AG10803 (cell line): ENCODE measurements at regions not wholly inside any gene's neighbourhood (a gene's known extent, or its start where the extent isn't known, plus 50 kb on each side); places are given as distances from the start of the nearest gene placed in this dataset.
"Not testable (repeated sequence)": the region's sequence is repeated elsewhere in the genome, so short reads cannot be mapped to it uniquely, and the experiment has no call there.

ENCODE experiments used
- DNase-seq: peaks from one replicate; pipeline ENCODE4 v3.0.0; 2010; ENCODE audit warnings: low read depth
- H3K4me3 ChIP-seq: 2 replicates; pipeline ENCODE4 v1.5.1; 2011; ENCODE audit warnings: mild to moderate bottlenecking, low read length, control low read depth
- TF ChIP-seq, protein P1 (sequence below): conservative IDR thresholded peaks from 2 replicates; pipeline ENCODE4 v1.5.1; 2011; ENCODE audit warnings: mild to moderate bottlenecking, low read length, control low read depth, inconsistent platforms

- H3K4me3 ChIP-seq: no peak overlapping the region
- DNase-seq: no peak
Observed at GRCh38 chr1:219548386-219548785, 64.5 kb downstream of the ZC3H11B start.

GRCh38 chr1:219545756-219546155 lies 67.1 kb downstream of the ZC3H11B start:
- DNase-seq, H3K4me3 ChIP-seq: not testable (repeated sequence)

More at GRCh38 chr1:219548386-219548785, 64.5 kb downstream of the ZC3H11B start:
- TF ChIP-seq, protein P1, sequence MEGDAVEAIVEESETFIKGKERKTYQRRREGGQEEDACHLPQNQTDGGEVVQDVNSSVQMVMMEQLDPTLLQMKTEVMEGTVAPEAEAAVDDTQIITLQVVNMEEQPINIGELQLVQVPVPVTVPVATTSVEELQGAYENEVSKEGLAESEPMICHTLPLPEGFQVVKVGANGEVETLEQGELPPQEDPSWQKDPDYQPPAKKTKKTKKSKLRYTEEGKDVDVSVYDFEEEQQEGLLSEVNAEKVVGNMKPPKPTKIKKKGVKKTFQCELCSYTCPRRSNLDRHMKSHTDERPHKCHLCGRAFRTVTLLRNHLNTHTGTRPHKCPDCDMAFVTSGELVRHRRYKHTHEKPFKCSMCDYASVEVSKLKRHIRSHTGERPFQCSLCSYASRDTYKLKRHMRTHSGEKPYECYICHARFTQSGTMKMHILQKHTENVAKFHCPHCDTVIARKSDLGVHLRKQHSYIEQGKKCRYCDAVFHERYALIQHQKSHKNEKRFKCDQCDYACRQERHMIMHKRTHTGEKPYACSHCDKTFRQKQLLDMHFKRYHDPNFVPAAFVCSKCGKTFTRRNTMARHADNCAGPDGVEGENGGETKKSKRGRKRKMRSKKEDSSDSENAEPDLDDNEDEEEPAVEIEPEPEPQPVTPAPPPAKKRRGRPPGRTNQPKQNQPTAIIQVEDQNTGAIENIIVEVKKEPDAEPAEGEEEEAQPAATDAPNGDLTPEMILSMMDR: no peak

DNA sequence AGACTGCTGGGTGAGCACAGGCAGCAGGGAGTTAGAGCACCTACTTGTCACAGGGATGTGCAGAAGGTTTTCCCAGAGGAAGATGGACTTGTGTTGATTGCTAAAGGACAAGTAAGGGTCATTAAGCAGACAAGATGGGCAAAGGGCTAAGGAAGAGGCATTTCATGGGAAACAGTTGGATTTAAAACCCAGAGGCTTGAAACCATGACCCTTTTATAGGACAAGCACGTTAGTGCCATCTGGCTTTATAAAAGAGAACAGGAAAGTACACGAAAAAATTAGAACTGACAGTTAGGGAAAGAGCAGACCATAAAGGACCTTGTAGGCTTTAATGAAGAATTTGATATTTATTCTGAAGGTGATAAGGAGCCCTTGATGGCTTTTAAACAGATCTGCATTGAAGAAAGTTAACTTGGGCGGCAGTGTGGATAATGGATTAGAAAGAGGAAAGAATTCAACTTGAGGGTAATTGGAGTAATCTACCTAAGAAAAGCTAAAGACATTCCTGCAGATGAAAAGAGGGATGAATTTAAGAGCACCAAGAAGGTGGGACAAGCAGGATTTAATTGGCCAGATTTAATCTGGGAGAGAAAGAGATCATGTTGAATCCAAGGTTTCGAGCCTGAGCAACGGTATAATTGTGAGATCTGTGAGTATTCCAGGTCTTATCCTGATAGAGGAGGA lies 68.6 kb downstream of the ZC3H11B start:
- no peak for DNase-seq
- TF ChIP-seq, protein P1: no peak
- no peak overlapping the region for H3K4me3 ChIP-seq

DNA sequence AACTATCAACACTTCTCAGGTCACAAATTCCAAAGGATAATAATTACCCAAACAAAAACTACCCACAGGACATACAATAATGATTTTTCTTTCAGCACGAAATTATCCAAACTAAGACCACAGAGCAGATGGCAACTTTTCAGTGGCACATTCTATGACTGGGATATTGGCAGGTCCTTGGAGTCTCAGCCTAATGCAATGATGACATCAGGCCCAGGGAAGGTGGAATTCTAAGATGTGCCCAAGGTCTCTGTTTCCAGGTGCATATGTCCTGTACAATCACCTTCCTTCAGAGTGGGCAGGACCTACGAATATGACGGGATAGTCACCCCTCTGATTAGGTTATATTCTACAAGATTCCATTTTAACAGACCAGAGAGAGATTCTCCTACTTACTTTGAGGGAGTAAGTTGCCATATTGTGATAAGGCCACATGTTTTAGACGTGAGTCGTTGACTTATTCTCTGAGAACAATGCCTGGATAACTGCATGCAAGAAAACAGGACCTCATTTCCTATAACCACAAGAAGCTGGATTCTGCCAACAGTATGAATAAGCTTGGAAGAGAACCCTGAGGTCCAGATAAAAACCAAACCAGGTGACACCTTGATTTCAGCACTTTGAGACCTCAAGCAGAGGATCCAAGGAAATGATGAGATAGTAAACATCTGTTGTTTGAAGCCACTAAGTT lies 69.9 kb downstream of the ZC3H11B start:
- no peak overlapping the region for H3K4me3 ChIP-seq
- TF ChIP-seq, protein P1: no peak
- peak; percentile 27 for DNase-seq

GRCh38 chr1:219541946-219542345 lies 71.0 kb downstream of the ZC3H11B start:
- no peak for DNase-seq
- no peak overlapping the region for H3K4me3 ChIP-seq
- TF ChIP-seq, protein P1: no peak

- TF ChIP-seq, protein P1: no peak
- DNase-seq: no peak
- H3K4me3 ChIP-seq: no peak overlapping the region
Observed at GRCh38 chr1:219539645-219540254, 73.2 kb downstream of the ZC3H11B start.

DNA sequence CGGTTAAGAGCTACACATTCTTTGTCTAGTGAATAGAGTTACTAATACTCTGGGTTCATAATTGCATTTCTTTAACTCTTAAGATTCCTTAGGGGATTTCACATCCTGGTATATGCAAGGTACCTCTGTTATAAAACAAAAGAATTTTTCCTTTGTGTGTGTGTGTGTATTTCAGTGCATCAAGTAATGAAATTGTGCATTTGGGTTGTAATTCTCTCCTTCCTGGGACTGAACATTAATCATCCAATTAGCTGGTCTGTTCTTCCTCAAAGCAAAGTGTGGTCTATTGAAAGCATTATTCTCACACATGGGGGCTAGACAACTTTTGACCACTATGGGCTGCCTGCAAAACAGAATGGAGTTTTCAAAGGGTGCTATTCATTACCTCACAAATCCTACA lies 74.0 kb downstream of the ZC3H11B start:
- TF ChIP-seq, protein P1: no peak
- H3K4me3 ChIP-seq: no peak overlapping the region
- DNase-seq: no peak
